CD4-positive, CD25-positive, alpha-beta regulatory T cell (primary cell): ENCODE measurements at regions not wholly inside any gene's neighbourhood (a gene's known extent, or its start where the extent isn't known, plus 50 kb on each side); places are given as distances from the start of the nearest gene placed in this dataset.
"Not testable (repeated sequence)": the region's sequence is repeated elsewhere in the genome, so short reads cannot be mapped to it uniquely, and the experiment has no call there.

Experiments used
- ATAC-seq, 2 donors: fragments of 150-1000 bp; cut with Tn5 transposase; one replicate each; pipeline ENCODE4 v1.10.0; 2021; ENCODE audit warnings: low read depth in 2 of 2, moderate number of reproducible peaks in 2 of 2, moderate library complexity in 1 of 2
- DNase-seq, 3 donors: peaks; one replicate each; pipeline versions ENCODE4 v3.0.0 to v3.0.0-alpha.2; 2012 to 2022; ENCODE audit warnings: mixed read lengths in 1 of 3
- H3K27ac ChIP-seq: one replicate; pipeline ENCODE4 v1.7.0; 2013; ENCODE audit warnings: mild to moderate bottlenecking, low read length; ENCODE audit not compliant: insufficient read depth, poor library complexity, severe bottlenecking
- H3K27me3 ChIP-seq: one replicate; pipeline ENCODE4 v1.7.0; 2013; ENCODE audit warnings: low read length; ENCODE audit not compliant: control insufficient read depth, insufficient read depth
- H3K36me3 ChIP-seq: one replicate; pipeline ENCODE4 v1.7.0; 2013; ENCODE audit warnings: mild to moderate bottlenecking, low read length, moderate library complexity; ENCODE audit not compliant: control insufficient read depth, insufficient read depth
- H3K4me1 ChIP-seq: 2 replicates; pipeline ENCODE4 v1.7.0; 2013; ENCODE audit warnings: mild to moderate bottlenecking, low read length; ENCODE audit not compliant: insufficient read depth, control insufficient read depth, poor library complexity, severe bottlenecking
- H3K4me3 ChIP-seq: one replicate; pipeline ENCODE4 v1.7.0; 2013; ENCODE audit warnings: low read depth, mild to moderate bottlenecking, low read length, moderate library complexity
- H3K9me3 ChIP-seq, 2 experiments: 1 replicate in 1 of 2; 2 replicates in 1 of 2; pipeline ENCODE4 v1.7.0; 2013; ENCODE audit warnings: low read length in 2 of 2, mild to moderate bottlenecking in 1 of 2, moderate library complexity in 1 of 2; ENCODE audit not compliant: control insufficient read depth in 2 of 2
- H3K27ac Mint-ChIP-seq, 3 donors: one replicate each; pipeline ENCODE4 v1.8.0; 2020 to 2022; ENCODE audit warnings: mild to moderate bottlenecking in 3 of 3, mixed read lengths in 3 of 3, moderate library complexity in 2 of 3
- H3K27me3 Mint-ChIP-seq: one replicate; pipeline ENCODE4 v1.8.0; 2022; ENCODE audit warnings: mild to moderate bottlenecking, mixed read lengths
- H3K36me3 Mint-ChIP-seq: one replicate; pipeline ENCODE4 v1.8.0; 2020; ENCODE audit warnings: mixed read lengths
- H3K4me1 Mint-ChIP-seq, 4 donors: one replicate each; pipeline ENCODE4 v1.8.0; 2020 to 2022; ENCODE audit warnings: mixed read lengths in 4 of 4, mild to moderate bottlenecking in 1 of 4
- H3K4me3 Mint-ChIP-seq, 4 donors: one replicate each; pipeline ENCODE4 v1.8.0; 2020 to 2022; ENCODE audit warnings: mild to moderate bottlenecking in 4 of 4, mixed read lengths in 4 of 4, moderate library complexity in 3 of 4
- H3K9me3 Mint-ChIP-seq, 7 donors: one replicate each; pipeline ENCODE4 v1.8.0; 2020 to 2022; ENCODE audit warnings: mixed read lengths in 7 of 7, mild to moderate bottlenecking in 3 of 7, moderate library complexity in 2 of 7

- Histone ChIP-seq H3K27ac (no peak overlapping the region), H3K9me3 (no peaks in the 10 kb centered on the region), H3K36me3 (no peaks in the 10 kb centered on the region), H3K27me3 (no peaks in the 10 kb centered on the region), H3K4me3 (no peak overlapping the region), H3K4me1 (no peaks in the 10 kb centered on the region)
- Mint-ChIP-seq H3K9me3 (peaks cover 0 to 3% (median 0%) of the 10 kb centered on the region in 7 donors), H3K4me1 (no peaks in the 10 kb centered on the region), H3K27me3 (no peaks in the 10 kb centered on the region), H3K36me3 (no peaks in the 10 kb centered on the region), H3K27ac (no peak overlapping the region), H3K4me3 (no peak overlapping the region)
- DNase-seq: no peak
- ATAC-seq: no peak
Observed at GRCh38 chr1:214143006-214143992, 137.7 kb upstream of the SMYD2 start.

GRCh38 chr1:214144521-214144920, 136.4 kb upstream of the SMYD2 start:
- H3K9me3 ChIP-seq, H3K27ac Mint-ChIP-seq, H3K4me3 Mint-ChIP-seq, H3K4me1 ChIP-seq, H3K36me3 ChIP-seq, DNase-seq, H3K27me3 ChIP-seq, H3K36me3 Mint-ChIP-seq, ATAC-seq, H3K27ac ChIP-seq, H3K9me3 Mint-ChIP-seq, H3K27me3 Mint-ChIP-seq, H3K4me3 ChIP-seq, H3K4me1 Mint-ChIP-seq: not testable (repeated sequence)

GRCh38 chr1:214146523-214146922, 134.4 kb upstream of the SMYD2 start:
- H3K27ac ChIP-seq: no peak overlapping the region
- DNase-seq (no peak), ATAC-seq (no peak)
- Mint-ChIP-seq H3K4me3 (no peak overlapping the region), H3K36me3 (no peaks in the 10 kb centered on the region), H3K27me3 (no peaks in the 10 kb centered on the region), H3K9me3 (peaks cover 0 to 3% (median 0%) of the 10 kb centered on the region in 7 donors), H3K4me1 (no peaks in the 10 kb centered on the region), H3K27ac (no peak overlapping the region)
- H3K4me3 ChIP-seq: no peak overlapping the region
- H3K9me3 ChIP-seq: no peaks in the 10 kb centered on the region
- no peaks in the 10 kb centered on the region for H3K27me3 ChIP-seq
- no peaks in the 10 kb centered on the region for H3K4me1 ChIP-seq
- H3K36me3 ChIP-seq: no peaks in the 10 kb centered on the region

- DNase-seq: no peak
- no peak overlapping the region for H3K27ac Mint-ChIP-seq
- H3K9me3 Mint-ChIP-seq: peaks cover 0 to 2% (median 0%) of the 10 kb centered on the region in 7 donors
- H3K27ac ChIP-seq: no peak overlapping the region
- peaks cover 6% of the 10 kb centered on the region for H3K27me3 Mint-ChIP-seq
- H3K9me3 ChIP-seq: no peaks in the 10 kb centered on the region
- no peaks in the 10 kb centered on the region for H3K36me3 ChIP-seq
- H3K4me1 Mint-ChIP-seq: no peaks in the 10 kb centered on the region
- no peak for ATAC-seq
- no peaks in the 10 kb centered on the region for H3K4me1 ChIP-seq
- no peak overlapping the region for H3K4me3 Mint-ChIP-seq
- H3K27me3 ChIP-seq: peaks cover 3% of the 10 kb centered on the region
- no peak overlapping the region for H3K4me3 ChIP-seq
- no peaks in the 10 kb centered on the region for H3K36me3 Mint-ChIP-seq
Observed at GRCh38 chr1:214154596-214155292, 126.2 kb upstream of the SMYD2 start.

GRCh38 chr1:214155987-214156625, 124.9 kb upstream of the SMYD2 start:
- H3K9me3 ChIP-seq: no peaks in the 10 kb centered on the region
- H3K9me3 Mint-ChIP-seq: peaks cover 0 to 2% (median 0%) of the 10 kb centered on the region in 7 donors
- no peak overlapping the region for H3K27ac ChIP-seq
- H3K27me3 ChIP-seq: peaks cover 3% of the 10 kb centered on the region
- no peak overlapping the region for H3K27ac Mint-ChIP-seq
- no peak overlapping the region for H3K4me3 Mint-ChIP-seq
- no peaks in the 10 kb centered on the region for H3K4me1 Mint-ChIP-seq
- H3K27me3 Mint-ChIP-seq: peaks cover 6% of the 10 kb centered on the region
- no peaks in the 10 kb centered on the region for H3K4me1 ChIP-seq
- DNase-seq: no peak
- no peaks in the 10 kb centered on the region for H3K36me3 Mint-ChIP-seq
- no peaks in the 10 kb centered on the region for H3K36me3 ChIP-seq
- no peak for ATAC-seq
- H3K4me3 ChIP-seq: no peak overlapping the region

GRCh38 chr1:214164173-214164572, 116.8 kb upstream of the SMYD2 start:
- H3K27ac Mint-ChIP-seq: no peak overlapping the region
- no peaks in the 10 kb centered on the region for H3K36me3 Mint-ChIP-seq
- Histone ChIP-seq H3K9me3 (no peaks in the 10 kb centered on the region), H3K4me1 (no peaks in the 10 kb centered on the region), H3K4me3 (no peak overlapping the region), H3K36me3 (no peaks in the 10 kb centered on the region), H3K27ac (no peak overlapping the region), H3K27me3 (no peaks in the 10 kb centered on the region)
- H3K9me3 Mint-ChIP-seq: peaks cover 0 to 2% (median 0%) of the 10 kb centered on the region in 7 donors
- no peaks in the 10 kb centered on the region for H3K27me3 Mint-ChIP-seq
- DNase-seq: no peak
- no peak overlapping the region for H3K4me3 Mint-ChIP-seq
- no peak for ATAC-seq
- H3K4me1 Mint-ChIP-seq: no peaks in the 10 kb centered on the region

- Histone ChIP-seq H3K27ac (no peak overlapping the region), H3K27me3 (no peaks in the 10 kb centered on the region), H3K9me3 (no peaks in the 10 kb centered on the region), H3K36me3 (no peaks in the 10 kb centered on the region), H3K4me1 (no peaks in the 10 kb centered on the region), H3K4me3 (no peak overlapping the region)
- Mint-ChIP-seq H3K4me1 (no peaks in the 10 kb centered on the region), H3K27ac (no peak overlapping the region), H3K36me3 (no peaks in the 10 kb centered on the region), H3K4me3 (no peak overlapping the region), H3K27me3 (no peaks in the 10 kb centered on the region), H3K9me3 (no peaks in the 10 kb centered on the region)
- DNase-seq (no peak), ATAC-seq (no peak)
Observed at GRCh38 chr1:214165850-214166374, 115.0 kb upstream of the SMYD2 start.
